NCI-H524 (cell line): ENCODE measurements at regions not wholly inside any gene's neighbourhood (a gene's known extent, or its start where the extent isn't known, plus 50 kb on each side); places are given as distances from the start of the nearest gene placed in this dataset.

Source experiments
- DNase-seq, 2 experiments: peaks; one replicate each; lab custom pipeline; 2025; lab: John Stamatoyannopoulos, UW

DNA sequence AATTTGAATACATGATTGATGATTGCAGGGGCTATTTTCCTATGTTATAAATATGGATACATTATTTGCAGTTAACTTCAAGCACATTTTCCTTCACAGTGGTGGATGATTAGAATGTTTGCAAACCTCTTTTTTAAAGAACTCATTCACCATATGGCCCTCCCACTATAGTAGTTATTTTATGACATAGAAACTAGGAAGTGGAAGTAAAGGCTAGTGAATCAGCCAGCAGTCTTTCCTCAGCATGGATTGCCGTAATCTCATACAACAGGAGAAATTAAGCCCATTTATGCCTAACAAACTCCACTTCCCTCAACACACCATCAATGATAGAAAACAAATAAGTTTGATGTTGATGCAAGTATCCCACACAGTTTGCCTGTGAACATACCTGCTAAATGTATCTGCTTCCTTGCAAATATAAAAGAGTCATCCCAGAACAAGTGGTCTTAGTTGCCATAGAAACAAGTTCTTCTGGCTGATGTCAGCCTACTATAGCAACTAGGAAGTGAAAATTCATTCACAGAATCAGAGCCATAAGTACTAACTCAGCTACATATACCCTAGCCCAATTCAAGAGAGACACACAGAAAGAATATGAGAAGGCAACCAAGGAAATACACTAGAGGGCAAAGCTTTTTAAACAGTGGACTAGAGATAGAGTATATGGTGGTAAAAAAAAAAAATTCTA, 100.9 kb upstream of the RADX start:
- peak in 1 of 2 experiments; percentile 26 for DNase-seq
